ENCODE measurements at regions not wholly inside any gene's neighbourhood (a gene's known extent, or its start where the extent isn't known, plus 50 kb on each side); places are given as distances from the start of the nearest gene placed in this dataset.

DNA sequence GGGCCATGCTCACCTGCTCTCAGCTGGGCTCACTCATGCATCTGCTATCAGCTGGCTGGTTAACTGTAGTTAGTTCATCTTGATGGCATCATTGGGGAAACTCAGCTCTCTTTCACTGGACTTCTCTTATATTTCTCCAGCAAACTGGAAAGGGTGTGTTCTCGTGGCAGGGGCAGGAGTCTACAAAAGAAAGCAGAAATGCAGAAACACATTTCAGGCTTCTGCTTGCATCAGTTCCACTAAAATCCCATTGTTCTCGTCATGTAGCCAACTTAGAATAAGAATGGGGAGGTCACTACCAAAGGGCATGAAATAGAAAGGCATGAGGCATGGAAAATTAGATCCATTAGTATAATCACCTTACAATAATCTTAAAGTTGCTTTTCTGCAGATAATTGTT, 207.3 kb downstream of the NRIP1 start:
- TF ChIP-seq POLR2AphosphoS5 (IDR thresholded peaks at IDR 0.05), result no peak
- TF ChIP-seq, protein P1, sequence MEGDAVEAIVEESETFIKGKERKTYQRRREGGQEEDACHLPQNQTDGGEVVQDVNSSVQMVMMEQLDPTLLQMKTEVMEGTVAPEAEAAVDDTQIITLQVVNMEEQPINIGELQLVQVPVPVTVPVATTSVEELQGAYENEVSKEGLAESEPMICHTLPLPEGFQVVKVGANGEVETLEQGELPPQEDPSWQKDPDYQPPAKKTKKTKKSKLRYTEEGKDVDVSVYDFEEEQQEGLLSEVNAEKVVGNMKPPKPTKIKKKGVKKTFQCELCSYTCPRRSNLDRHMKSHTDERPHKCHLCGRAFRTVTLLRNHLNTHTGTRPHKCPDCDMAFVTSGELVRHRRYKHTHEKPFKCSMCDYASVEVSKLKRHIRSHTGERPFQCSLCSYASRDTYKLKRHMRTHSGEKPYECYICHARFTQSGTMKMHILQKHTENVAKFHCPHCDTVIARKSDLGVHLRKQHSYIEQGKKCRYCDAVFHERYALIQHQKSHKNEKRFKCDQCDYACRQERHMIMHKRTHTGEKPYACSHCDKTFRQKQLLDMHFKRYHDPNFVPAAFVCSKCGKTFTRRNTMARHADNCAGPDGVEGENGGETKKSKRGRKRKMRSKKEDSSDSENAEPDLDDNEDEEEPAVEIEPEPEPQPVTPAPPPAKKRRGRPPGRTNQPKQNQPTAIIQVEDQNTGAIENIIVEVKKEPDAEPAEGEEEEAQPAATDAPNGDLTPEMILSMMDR (IDR thresholded peaks at IDR 0.05), result no peak
- no peak for TF ChIP-seq POLR2A (IDR thresholded peaks at IDR 0.05)
- no peak for TF ChIP-seq EP300 (IDR thresholded peaks at IDR 0.05)
